Stimulated activated CD8-positive, alpha-beta memory T cell treated with anti-CD3 and anti-CD28 coated beads, Interleukin-15, amount 100 ng/mL, for 24 hours (primary cell): ENCODE measurements at regions not wholly inside any gene's neighbourhood (a gene's known extent, or its start where the extent isn't known, plus 50 kb on each side); places are given as distances from the start of the nearest gene placed in this dataset.

Experiments
- DNase-seq: peaks from one replicate; pipeline ENCODE4 v3.0.0-alpha.2; 2020; ENCODE audit warnings: low read depth

- DNase-seq = no peak
These were observed 226.7 kb upstream of the MCTP2 start for GRCh38 chr15:94004697-94005096.

GRCh38 chr15:94002041-94002440 lies 229.3 kb upstream of the MCTP2 start:
- DNase-seq = no peak

- DNase-seq = no peak
These were observed 230.0 kb upstream of the MCTP2 start for GRCh38 chr15:94001255-94001801.

GRCh38 chr15:94000606-94001005 lies 230.8 kb upstream of the MCTP2 start:
- DNase-seq = no peak

- no peak for DNase-seq
These were observed 234.2 kb upstream of the MCTP2 start for GRCh38 chr15:93997071-93997658.

GRCh38 chr15:93989440-93989998 lies 241.8 kb upstream of the MCTP2 start:
- no peak for DNase-seq

- DNase-seq = no peak
These were observed 244.3 kb upstream of the MCTP2 start for GRCh38 chr15:93987068-93987467.

GRCh38 chr15:93986400-93986984 lies 244.9 kb upstream of the MCTP2 start:
- DNase-seq = no peak

- no peak for DNase-seq
These were observed 245.4 kb upstream of the MCTP2 start for GRCh38 chr15:93985925-93986324.

GRCh38 chr15:93985176-93985575 lies 246.2 kb upstream of the MCTP2 start:
- no peak for DNase-seq

- no peak for DNase-seq
These were observed 247.8 kb upstream of the MCTP2 start for GRCh38 chr15:93983526-93983925.

- DNase-seq = no peak
These were observed 249.1 kb upstream of the MCTP2 start for GRCh38 chr15:93982226-93982727.

GRCh38 chr15:93981706-93982105 lies 249.7 kb upstream of the MCTP2 start:
- DNase-seq = no peak

- DNase-seq = no peak
These were observed 251.0 kb upstream of the MCTP2 start for GRCh38 chr15:93980261-93980911.

GRCh38 chr15:93974804-93975481 lies 256.4 kb upstream of the MCTP2 start:
- no peak for DNase-seq

- DNase-seq = no peak
These were observed 258.1 kb upstream of the MCTP2 start for GRCh38 chr15:93973287-93973686.

GRCh38 chr15:93968773-93969172 lies 262.6 kb upstream of the MCTP2 start:
- DNase-seq = no peak

GRCh38 chr15:93965304-93965908 lies 266.0 kb upstream of the MCTP2 start:
- DNase-seq = no peak

GRCh38 chr15:93954985-93955571 lies 276.3 kb upstream of the MCTP2 start:
- DNase-seq = no peak

GRCh38 chr15:93948726-93949125 lies 282.6 kb upstream of the MCTP2 start:
- no peak for DNase-seq

- DNase-seq = no peak
These were observed 287.8 kb upstream of the MCTP2 start for GRCh38 chr15:93943586-93943985.
